PC-9 (cell line): ENCODE measurements at regions not wholly inside any gene's neighbourhood (a gene's known extent, or its start where the extent isn't known, plus 50 kb on each side); places are given as distances from the start of the nearest gene placed in this dataset.
A peak's percentile ranks its signal among the peaks of the same experiment; 100 is the strongest.

Experiments
- BruUV-seq: library from RNA; stranded (reverse); fragments of 400-500 nt; replicated peaks from 2 replicates; lab custom pipeline; 2021; lab: Mats Ljungman, UMichigan
- CTCF ChIA-PET: fragments of 300-600 bp; sonication (Branson Sonifier 250); formaldehyde crosslinking; loops from one replicate; lab custom pipeline; 2022; ENCODE audit warnings: antibody characterized with exemption; lab: Charles Lee
- POLR2A ChIA-PET: fragments of 300-600 bp; sonication (Branson Sonifier 250); formaldehyde crosslinking; loops from one replicate; lab custom pipeline; 2022; ENCODE audit warnings: antibody characterized with exemption; ENCODE audit not compliant: unreplicated experiment; lab: Charles Lee
- DNase-seq, 2 experiments: peaks; one replicate each; pipeline versions ENCODE4 v3.0.0 to v3.0.0-alpha.2; 2015 to 2022; ENCODE audit warnings: mixed read lengths in 1 of 2
- H2AFZ ChIP-seq: fragments of 200-600 bp; sonication (generic); 2 replicates; pipeline ENCODE4 v1.8.1; 2017; ENCODE audit warnings: antibody characterized with exemption
- H3F3A ChIP-seq: fragments of 200-600 bp; sonication (generic); 2 replicates; pipeline ENCODE4 v1.8.1; 2017; ENCODE audit warnings: antibody characterized with exemption, mild to moderate bottlenecking, low read depth; ENCODE audit not compliant: insufficient read depth
- H3K27ac ChIP-seq: fragments of 200-600 bp; sonication (generic); 2 replicates; pipeline ENCODE4 v1.6.1; 2016; ENCODE audit warnings: mixed run types
- H3K27me3 ChIP-seq: fragments of 200-600 bp; sonication (generic); 2 replicates; pipeline ENCODE4 v1.6.1; 2016; ENCODE audit warnings: low read depth, mixed run types; ENCODE audit not compliant: insufficient read depth
- H3K36me3 ChIP-seq: fragments of 200-600 bp; sonication (generic); 2 replicates; pipeline ENCODE4 v1.6.1; 2016; ENCODE audit warnings: low read depth, mixed run types
- H3K4me1 ChIP-seq: fragments of 200-600 bp; sonication (generic); replicated peaks from 2 replicates; pipeline ENCODE4 v1.6.1; 2016; ENCODE audit warnings: mixed run types; ENCODE audit not compliant: insufficient read depth
- H3K4me2 ChIP-seq: fragments of 200-600 bp; sonication (generic); 2 replicates; pipeline ENCODE4 v1.6.1; 2017; ENCODE audit warnings: mixed run types
- H3K4me3 ChIP-seq: fragments of 200-600 bp; sonication (generic); 2 replicates; pipeline ENCODE4 v1.6.1; 2016; ENCODE audit warnings: mixed run types
- H3K79me2 ChIP-seq: fragments of 200-600 bp; sonication (generic); 2 replicates; pipeline ENCODE4 v1.6.1; 2017; ENCODE audit warnings: low read depth, mixed run types
- H3K9me2 ChIP-seq: fragments of 200-600 bp; sonication (generic); 2 replicates; pipeline ENCODE4 v1.8.1; 2017; ENCODE audit warnings: mild to moderate bottlenecking; ENCODE audit not compliant: insufficient read depth
- H3K9me3 ChIP-seq: fragments of 200-600 bp; sonication (generic); 2 replicates; pipeline ENCODE4 v1.8.1; 2016; ENCODE audit warnings: low read depth; ENCODE audit not compliant: insufficient read depth
- H4K20me1 ChIP-seq: fragments of 200-600 bp; sonication (generic); 2 replicates; pipeline ENCODE4 v1.8.1; 2017; ENCODE audit not compliant: insufficient read depth
- EZH2 ChIP-seq: fragments of 200-600 bp; sonication (generic); IDR thresholded peaks from 2 replicates; pipeline ENCODE4 v1.8.0; 2017; ENCODE audit warnings: antibody characterized with exemption, low read depth
- intact Hi-C: fragments of 100-400 bp; cut with micrococcal nuclease; formaldehyde crosslinking; loops from one replicate; pipeline ENCODE4 v1.10.0; 2022; ENCODE audit not compliant: unreplicated experiment
- TF ChIP-seq, protein P1 (sequence below): fragments of 200-600 bp; sonication (generic); conservative IDR thresholded peaks from 2 replicates; pipeline ENCODE4 v1.6.1; 2017; ENCODE audit warnings: mixed run types, antibody characterized with exemption, mild to moderate bottlenecking, moderate library complexity

DNA sequence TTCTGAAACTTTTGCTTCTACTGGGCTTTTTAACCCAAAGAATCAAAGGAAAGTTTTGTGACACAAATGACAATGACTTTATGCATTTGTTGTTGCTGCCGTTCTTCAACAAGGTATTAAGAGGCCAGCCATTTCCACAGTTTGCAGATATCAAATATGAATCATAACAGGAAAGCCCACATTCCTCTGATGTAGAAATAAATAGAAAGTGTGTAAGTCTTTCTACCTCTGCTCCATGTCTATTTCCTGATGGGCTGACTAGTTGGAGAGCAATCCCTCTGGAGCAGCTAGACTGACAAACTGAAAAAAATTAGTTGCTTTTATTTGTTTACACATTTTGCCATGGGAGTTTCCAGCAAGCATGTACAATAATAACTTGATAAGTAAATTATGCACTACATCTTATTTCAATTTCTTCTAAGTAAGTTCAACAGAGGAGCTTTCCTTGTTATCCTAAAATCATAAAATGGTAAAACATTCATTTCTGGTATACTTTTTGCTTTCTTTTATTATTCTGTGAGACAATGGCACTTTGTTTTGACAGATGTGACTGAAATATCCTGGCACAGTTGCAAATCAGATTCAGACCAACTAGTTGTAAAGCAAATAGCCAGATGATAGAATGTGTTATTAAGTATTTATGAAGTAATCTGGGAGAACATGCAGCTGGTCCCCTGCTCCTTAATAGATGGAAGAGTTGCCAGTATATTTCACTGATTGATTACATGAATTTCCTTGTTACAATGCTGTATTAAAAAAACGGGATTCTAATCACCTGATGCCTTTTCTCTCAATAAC is 266.7 kb downstream of the METTL4 start:
- peaks cover 59% of the 10 kb centered on the region for H3K4me1 ChIP-seq
- H3K27me3 ChIP-seq, result no peaks in the 10 kb centered on the region
- POLR2A ChIA-PET, result interaction anchor here (0.6 kb wide), 3 partner anchors 106 to 391 kb away, joined by 3 read pairs; no protein-coding TSS in a partner anchor
- peak overlapping the region; percentile 85 for H3K4me2 ChIP-seq
- H3K9me2 ChIP-seq, result no peaks in the 10 kb centered on the region
- TF ChIP-seq, protein P1, sequence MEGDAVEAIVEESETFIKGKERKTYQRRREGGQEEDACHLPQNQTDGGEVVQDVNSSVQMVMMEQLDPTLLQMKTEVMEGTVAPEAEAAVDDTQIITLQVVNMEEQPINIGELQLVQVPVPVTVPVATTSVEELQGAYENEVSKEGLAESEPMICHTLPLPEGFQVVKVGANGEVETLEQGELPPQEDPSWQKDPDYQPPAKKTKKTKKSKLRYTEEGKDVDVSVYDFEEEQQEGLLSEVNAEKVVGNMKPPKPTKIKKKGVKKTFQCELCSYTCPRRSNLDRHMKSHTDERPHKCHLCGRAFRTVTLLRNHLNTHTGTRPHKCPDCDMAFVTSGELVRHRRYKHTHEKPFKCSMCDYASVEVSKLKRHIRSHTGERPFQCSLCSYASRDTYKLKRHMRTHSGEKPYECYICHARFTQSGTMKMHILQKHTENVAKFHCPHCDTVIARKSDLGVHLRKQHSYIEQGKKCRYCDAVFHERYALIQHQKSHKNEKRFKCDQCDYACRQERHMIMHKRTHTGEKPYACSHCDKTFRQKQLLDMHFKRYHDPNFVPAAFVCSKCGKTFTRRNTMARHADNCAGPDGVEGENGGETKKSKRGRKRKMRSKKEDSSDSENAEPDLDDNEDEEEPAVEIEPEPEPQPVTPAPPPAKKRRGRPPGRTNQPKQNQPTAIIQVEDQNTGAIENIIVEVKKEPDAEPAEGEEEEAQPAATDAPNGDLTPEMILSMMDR, result no peak
- TF ChIP-seq EZH2, result no peak
- H3F3A ChIP-seq, result peaks cover 50% of the 10 kb centered on the region
- BruUV-seq, result no TSS peak
- H4K20me1 ChIP-seq, result no peaks in the 10 kb centered on the region
- no peaks in the 10 kb centered on the region for H3K79me2 ChIP-seq
- peak; percentile 29 to 95 for DNase-seq
- no peaks in the 10 kb centered on the region for H3K36me3 ChIP-seq
- intact Hi-C loops, result loop anchor here (1.0 to 10.0 kb wide), 4 partner anchors 106 to 720 kb away; no protein-coding TSS in a partner anchor
- peaks cover 6% of the 10 kb centered on the region; the same call in 1 of the 2 replicates for H3K9me3 ChIP-seq
- H3K27ac ChIP-seq, result peak overlapping the region; percentile 99
- peak overlapping the region; percentile 36; the same call in 1 of the 2 replicates for H3K4me3 ChIP-seq
- H2AFZ ChIP-seq, result peak overlapping the region; percentile 5; the same call in 1 of the 2 replicates
- CTCF ChIA-PET, result no interaction called here

DNA sequence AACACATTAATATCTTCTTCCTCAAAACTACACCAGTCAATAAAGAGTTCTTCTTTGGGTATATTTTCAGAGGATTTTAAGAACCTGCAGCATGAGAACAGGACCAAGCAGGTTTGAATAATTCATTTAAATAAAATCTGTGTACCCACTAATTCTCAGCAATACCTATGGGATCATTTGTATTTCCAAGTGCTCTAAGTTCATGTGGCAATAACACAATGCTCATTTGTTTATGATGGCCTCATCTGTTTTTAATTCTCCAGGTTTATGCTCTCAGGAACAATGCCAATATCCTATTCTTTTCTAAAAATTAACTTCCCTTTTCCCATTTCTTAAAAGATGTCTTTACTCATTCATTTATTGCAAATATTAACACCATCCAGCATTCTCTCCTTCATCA is 264.7 kb downstream of the METTL4 start:
- H3K27me3 ChIP-seq, result no peaks in the 10 kb centered on the region
- no peak overlapping the region for H3K4me3 ChIP-seq

DNA sequence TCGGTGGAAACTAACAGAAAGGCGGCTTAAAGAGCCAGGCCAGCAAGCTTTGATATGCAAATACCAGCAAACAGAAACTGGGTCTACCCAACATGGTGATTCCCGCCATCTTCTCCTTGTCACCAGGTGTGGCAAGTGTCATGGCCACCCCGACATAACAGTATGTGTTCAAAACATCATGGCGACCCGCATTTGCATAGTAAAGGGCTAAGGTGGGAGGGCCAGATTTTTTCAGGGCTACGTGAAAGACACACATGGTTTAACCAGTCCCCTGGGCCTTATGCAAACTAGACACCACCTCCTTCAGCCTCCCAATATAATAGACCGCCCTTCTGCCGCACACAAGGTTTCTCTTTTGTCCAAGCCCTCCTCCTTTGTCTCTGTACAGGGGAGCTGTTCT is 260.4 kb downstream of the METTL4 start:
- ChIA-PET CTCF (no interaction called here), POLR2A (no interaction called here)
- H3F3A ChIP-seq, result peaks cover 3% of the 10 kb centered on the region; the same call in 1 of the 2 replicates
- H3K4me2 ChIP-seq, result no peak overlapping the region
- H3K4me3 ChIP-seq, result no peak overlapping the region
- intact Hi-C loops, result no loop called here
- H2AFZ ChIP-seq, result no peak overlapping the region
- 0 out of 2 replicates have a peak, but pooled peaks cover 6% of the 10 kb centered on the region for H3K9me3 ChIP-seq
- no peak for TF ChIP-seq EZH2
- no peaks in the 10 kb centered on the region for H3K27me3 ChIP-seq
- H3K36me3 ChIP-seq, result no peaks in the 10 kb centered on the region
- no peaks in the 10 kb centered on the region for H3K79me2 ChIP-seq
- H4K20me1 ChIP-seq, result no peaks in the 10 kb centered on the region
- H3K27ac ChIP-seq, result no peak overlapping the region
- no peaks in the 10 kb centered on the region for H3K9me2 ChIP-seq
- BruUV-seq, result no TSS peak
- DNase-seq, result no peak
- peaks cover 8% of the 10 kb centered on the region for H3K4me1 ChIP-seq

More for the DNA sequence above, 264.7 kb downstream of the METTL4 start:
- H3K79me2 ChIP-seq, result no peaks in the 10 kb centered on the region
- H3K36me3 ChIP-seq, result no peaks in the 10 kb centered on the region
- H3K9me3 ChIP-seq, result 0 out of 2 replicates have a peak, but pooled peaks cover 6% of the 10 kb centered on the region
- H3K4me1 ChIP-seq, result peaks cover 45% of the 10 kb centered on the region
- CTCF ChIA-PET, result no interaction called here
- BruUV-seq, result no TSS peak
- no peaks in the 10 kb centered on the region for H3K9me2 ChIP-seq
- no peaks in the 10 kb centered on the region for H4K20me1 ChIP-seq
- POLR2A ChIA-PET, result no interaction called here
- intact Hi-C loops, result loop anchor here (10.0 kb wide), 1 partner anchor 722 kb away; no protein-coding TSS in a partner anchor
- no peak overlapping the region for H2AFZ ChIP-seq
- H3K4me2 ChIP-seq, result no peak overlapping the region
- DNase-seq, result no peak
- H3F3A ChIP-seq, result peaks cover 44% of the 10 kb centered on the region
- TF ChIP-seq, protein P1, result no peak
- no peak for TF ChIP-seq EZH2
- peak overlapping the region; percentile 99 for H3K27ac ChIP-seq
